HG03342 (cell line): ENCODE measurements at regions not wholly inside any gene's neighbourhood (a gene's known extent, or its start where the extent isn't known, plus 50 kb on each side); places are given as distances from the start of the nearest gene placed in this dataset.
"Not testable (repeated sequence)": the region's sequence is repeated elsewhere in the genome, so short reads cannot be mapped to it uniquely, and the experiment has no call there.

Experiments used
- ATAC-seq: cut with Tn5 transposase; IDR thresholded peaks from one replicate; pipeline ENCODE4 v1.9.1; 2021; ENCODE audit warnings: mild to moderate bottlenecking, moderate library complexity; ENCODE audit not compliant: unreplicated experiment

DNA sequence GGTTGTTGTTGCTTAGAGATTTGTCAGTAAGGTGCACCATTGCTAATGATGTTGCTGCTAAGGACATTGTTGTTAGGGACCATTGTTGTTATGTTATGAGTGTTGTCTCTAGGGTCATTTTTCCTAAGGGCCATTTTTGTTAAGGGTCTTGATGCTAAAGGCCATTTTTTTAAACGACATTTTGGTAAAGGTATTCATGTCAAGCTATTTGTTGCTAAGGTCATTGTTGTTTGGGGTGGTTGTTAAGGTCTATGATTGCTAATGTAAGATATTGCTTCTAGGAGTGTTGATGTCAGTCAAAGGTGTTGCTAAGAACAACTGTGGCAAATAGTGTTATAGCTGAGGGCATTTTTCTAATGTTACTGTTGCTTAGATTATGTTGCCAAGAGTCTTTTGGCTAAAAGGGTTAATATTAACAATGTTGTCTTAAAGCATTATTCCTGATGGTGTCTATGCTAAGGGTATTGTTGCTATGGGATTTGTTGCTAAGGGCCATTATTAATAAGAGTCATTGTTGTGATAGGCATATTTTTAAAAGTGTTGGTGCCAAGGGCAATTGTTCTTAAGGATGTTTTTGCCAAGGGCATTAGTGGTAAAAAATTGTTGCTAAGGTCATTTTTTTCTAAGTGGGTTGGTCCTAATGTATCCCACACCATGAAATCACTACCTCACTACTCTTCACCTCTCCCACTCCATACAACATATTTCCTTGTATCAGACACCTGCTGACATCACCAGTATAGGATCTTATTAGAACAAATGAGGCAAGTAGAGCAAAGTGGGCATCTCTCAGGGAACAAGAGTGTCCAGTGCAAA is 56.2 kb downstream of the SPATA31A6 start:
- ATAC-seq, result not testable (repeated sequence)

DNA sequence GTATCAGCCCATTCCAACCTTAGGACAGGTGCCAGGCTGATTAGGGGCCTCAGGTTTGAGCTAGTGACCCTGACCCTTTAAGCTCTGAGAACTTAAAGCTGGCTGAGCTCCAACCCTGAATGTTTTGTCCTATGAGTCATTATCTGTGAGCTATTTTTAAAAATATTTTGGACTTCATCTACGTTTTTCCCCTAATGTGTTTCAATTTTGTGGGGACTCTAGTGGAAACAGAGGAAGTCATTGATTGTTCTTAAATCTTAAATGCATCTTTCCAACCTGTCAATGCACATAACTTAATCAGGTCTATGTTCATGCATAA is 56.8 kb downstream of the SPATA31A6 start:
- not testable (repeated sequence) for ATAC-seq

DNA sequence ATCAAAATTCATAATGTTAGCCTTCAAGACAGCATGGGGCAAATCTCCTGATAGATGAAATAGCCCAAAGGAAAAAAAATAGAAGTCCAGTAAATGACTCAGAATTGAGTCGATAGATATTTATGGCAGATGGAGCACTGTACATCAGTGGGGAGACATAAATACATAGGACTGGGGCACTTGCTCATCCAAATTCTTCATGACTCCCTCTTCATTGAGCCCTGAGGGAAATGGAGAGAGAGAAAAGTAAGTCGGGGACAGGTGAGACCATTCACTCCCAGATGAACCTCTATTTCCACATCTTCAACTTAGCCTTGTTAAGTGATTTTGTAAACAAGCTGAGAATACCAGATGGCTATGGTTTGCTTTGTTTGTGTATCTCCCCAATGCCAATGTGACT is 59.8 kb downstream of the SPATA31A6 start:
- not testable (repeated sequence) for ATAC-seq

DNA sequence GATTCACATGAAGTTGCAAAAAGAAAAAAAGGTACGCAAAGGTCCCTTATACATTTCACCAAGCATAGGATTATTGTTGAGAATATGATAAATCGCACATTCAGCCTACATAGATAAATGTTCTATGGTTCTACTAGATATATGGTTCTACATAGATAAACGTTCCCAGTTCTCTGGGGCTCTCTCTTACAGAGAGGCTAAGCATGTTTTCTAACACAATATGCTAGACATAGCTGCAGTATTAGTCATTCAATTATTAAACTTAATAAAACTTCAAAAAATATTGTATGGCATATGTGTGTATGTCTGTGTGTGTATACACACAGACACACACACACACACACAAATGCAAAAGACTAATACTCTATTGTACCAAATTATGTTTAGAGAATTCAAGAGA is 60.4 kb downstream of the SPATA31A6 start:
- not testable (repeated sequence) for ATAC-seq

DNA sequence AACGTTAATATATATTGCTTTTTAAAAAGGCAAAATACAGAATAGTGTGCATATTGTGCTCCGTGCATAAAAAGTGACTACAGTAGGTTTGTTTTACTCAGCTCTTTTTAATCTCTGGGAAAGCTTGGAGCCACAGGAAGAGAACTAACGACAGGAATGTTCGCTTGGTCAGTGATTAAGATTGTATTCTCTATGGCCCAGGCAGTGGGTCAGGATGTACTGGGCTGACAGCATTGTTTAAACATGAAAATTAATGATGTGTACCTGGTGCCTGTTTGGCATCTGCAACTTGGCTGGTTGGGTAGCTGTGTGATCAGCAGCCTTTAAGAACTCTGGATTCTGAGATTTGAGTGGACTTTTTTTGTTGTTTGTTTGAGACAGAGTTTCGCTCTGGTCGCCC is 85.3 kb downstream of the SPATA31A6 start:
- ATAC-seq, result not testable (repeated sequence)

DNA sequence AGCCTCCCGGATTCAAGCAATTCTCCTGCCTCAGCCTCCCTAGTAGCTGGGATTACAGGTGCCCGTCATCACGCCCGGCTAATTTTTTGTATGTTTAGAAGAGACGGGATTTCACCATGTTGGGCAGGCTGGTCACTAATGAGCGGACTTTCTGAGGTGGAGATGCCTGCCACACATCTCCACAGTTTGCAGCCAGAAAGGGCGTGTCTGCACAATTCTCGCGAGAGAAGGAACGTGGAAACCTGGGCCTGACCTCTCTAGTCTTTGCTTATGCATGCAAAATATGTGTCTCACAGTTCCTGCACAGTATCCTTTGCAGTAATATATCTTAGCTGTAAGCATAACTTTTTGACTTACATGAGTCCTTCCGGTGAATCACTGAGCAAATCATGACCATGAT is 85.7 kb downstream of the SPATA31A6 start:
- not testable (repeated sequence) for ATAC-seq

DNA sequence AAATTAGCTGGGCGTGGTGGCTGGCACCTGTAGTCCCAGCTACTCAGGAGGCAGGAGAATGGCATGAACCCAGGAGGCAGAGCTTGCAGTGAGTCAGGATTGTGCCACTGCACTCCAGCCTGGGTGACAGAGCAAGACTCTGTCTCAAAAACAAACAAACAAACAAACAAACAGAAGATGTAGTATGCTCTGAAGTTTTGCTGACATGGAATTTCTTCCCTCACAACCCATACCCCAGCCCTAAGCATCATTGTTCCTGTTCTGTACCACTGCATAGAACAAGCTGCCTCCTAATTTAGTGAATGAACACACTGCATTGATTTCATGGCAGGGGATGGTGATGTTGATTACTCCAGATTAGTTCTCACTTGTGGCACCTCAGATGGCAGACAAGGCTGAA is 89.7 kb downstream of the SPATA31A6 start:
- ATAC-seq, result not testable (repeated sequence)

DNA sequence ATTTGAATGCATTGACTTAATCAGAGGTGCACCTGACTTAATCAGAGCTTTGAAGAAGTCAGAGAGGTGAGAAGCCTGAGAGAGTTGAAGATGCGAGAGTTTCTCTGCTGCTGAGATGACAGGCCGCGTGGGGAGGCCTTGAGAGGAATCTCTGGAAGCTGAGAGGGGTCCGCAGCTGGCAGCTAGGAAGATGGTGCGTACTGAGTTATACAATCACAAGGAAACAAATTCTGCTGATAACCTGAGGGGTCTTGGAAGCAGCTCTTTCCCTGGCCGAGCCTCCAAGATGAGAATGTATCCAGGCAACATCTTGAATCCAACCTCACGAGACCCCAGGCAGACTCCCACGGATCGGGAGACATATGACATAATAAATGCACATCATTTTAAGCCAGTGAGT is 91.7 kb downstream of the SPATA31A6 start:
- no peak for ATAC-seq

DNA sequence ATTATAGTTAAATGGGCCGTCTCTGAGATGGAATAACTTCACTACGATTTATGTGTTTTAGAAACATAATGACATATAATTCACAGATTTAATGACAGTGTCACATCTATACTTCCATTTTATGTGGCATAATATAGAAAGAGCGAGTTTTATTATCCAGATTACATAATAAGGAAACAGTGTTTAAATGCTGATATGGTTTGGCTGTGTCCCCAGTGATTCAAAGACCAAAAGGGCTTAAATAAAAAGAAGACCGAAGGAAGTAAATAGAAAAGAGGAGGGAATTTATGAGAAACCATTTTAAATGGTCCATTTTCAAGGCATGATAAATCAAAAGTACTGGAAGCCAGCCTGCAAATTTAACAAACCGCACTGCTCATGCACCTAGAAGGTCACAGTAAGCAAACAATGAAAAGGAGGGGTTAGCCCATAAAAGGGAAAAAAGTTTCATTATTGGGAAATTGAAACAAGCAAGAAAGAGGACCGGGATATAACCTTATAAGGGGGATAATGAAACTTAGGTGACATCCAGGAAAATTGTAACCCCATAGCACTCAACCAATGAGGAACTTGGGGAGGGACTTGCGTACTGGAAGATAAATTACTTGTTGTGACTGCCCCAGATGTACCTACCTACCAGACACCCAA is 99.2 kb downstream of the SPATA31A6 start:
- not testable (repeated sequence) for ATAC-seq

DNA sequence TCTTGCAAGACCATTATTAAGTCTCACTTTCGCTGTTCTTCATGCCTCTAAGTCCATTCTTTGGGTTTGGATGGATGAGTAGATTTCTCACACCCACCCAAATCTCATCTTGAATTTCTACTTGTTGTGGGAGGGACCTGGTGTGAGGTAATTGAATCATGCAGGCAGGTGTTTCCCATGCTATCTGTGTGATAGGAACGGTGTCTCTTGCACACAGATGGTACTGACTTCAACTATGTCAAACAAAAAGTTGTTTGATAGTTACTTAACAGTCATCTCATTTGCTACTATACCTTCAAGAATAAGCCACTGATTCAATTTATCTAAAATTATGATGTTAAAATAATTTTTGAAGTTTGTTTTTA is 99.7 kb downstream of the SPATA31A6 start:
- ATAC-seq, result not testable (repeated sequence)

DNA sequence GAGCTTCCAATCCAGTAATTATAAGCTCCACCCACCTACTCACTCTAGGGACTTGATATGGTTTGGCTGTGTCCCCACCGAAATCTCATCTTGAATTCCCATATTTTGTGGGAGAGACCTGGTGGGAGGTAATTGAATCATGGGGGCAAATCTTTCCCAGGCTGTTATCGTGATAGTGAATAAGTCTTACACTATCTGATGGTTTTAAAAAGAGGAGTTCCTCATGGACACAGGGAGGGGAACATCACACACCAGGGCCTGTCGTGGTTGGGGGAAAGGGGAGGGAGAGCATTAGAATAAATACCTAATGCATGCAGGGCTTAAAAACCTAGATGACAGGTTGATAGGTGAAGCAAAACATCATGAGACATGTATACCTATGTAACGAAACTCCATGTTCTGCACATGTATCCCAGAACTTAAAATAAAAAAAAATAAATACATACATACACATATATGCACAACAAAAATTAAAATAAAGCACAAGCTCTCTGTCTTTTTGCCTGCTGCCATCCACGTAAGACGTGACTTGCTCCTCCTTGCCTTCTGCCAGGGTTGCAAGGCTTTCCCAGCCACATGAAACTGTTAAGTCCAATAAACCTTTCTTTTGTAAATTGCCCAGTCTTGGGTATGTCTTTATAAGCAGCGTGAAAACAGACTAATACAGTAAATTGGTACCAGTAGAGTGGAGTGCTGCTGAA is 102.8 kb downstream of the SPATA31A6 start:
- not testable (repeated sequence) for ATAC-seq

DNA sequence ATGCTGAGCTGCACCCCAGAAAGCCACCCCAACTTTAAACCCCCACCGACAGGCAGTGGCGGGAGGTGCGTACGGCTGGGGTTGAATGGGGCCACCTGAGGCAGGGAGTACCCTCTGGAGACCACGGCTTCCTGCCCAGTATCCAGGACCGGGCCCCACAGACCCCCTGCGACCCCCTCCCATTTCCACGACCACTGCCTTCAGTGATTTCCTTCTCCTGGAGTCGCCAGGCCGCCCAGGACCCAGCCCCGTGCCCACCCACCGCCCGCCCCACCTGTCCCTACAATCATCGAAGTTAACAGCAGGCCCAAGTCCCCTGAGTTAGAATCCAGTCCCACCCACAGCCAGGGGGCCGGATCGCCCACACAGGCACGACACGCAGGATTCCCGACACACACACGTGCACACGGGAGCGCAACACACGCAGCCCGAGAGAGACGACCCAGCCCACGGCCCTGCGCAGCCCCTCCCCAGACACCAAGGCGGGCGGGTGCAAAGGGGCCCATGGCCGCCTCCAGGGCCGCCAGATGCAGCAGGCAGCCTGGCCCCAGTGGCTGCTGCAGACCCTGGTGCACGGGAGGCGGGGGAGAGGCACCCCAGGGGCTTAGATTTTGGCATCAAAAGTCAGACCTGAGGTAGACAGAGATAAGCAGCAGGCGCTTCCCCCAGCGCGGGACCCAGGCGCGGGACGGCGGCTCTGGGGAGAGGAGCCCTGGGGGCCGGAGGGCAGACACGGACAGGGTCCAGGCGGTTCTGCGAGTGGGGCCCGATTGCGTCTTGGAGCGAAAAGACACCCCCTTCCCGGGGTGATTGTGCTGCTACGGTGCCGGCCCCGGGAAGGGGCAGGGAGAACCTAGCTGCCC is 104.8 kb downstream of the SPATA31A6 start:
- not testable (repeated sequence) for ATAC-seq

DNA sequence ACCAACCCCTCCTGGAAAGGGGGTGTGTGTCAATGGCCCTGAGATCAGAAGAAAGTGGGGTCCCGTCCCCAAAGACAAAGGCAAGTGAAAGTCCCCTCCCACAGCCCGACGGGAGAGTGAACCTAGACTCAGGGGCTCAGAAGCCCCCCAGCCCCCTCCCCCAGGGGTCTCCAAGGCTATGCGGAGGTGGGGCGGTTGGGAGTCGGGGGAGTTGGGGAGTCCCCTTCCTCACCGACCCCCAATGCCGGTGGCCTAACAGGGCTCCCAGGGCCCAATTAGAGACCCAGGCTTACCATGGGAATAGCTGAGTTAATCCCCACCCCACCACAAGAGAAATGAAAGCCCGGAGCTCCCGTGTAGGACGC is 105.4 kb downstream of the SPATA31A6 start:
- not testable (repeated sequence) for ATAC-seq

DNA sequence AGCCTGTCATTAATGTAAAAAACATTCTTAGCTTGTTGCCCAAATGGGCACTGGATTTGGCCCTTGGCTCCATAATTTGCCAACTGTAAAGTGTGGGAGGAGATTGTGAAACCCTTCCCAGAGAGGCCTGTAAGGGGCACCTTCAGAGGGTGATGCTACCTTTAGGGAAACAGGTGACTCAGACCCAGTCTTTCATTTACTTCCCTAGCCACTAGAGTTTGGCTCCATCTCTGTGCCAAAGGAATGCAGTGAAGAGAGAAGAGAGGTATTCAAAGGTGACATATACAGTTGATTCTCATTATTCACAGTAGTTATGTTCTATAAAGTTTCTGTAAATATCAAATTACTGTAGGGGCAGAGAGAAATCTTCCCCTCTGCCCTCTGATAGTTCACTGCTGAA is 116.7 kb downstream of the SPATA31A6 start:
- ATAC-seq, result not testable (repeated sequence)

DNA sequence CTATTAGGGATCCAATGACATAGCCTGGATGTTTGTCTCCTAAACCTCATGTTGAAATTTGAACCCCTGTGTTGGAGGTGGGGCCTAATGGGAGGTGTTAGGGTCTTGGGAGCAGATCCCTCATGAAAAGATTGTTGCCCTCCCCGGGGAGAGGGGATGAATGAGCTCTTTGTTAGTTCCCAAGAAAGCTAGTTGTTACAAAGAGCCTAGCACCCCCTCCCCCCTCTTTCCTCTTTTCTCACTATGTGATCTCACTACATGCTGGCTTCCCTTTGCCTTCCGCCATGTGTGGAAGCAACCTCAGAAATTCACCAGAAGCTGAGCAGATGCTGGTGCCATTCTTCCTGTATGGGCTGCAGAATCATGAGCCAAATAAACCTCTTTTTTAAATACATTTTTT is 123.2 kb downstream of the SPATA31A6 start:
- ATAC-seq, result not testable (repeated sequence)

DNA sequence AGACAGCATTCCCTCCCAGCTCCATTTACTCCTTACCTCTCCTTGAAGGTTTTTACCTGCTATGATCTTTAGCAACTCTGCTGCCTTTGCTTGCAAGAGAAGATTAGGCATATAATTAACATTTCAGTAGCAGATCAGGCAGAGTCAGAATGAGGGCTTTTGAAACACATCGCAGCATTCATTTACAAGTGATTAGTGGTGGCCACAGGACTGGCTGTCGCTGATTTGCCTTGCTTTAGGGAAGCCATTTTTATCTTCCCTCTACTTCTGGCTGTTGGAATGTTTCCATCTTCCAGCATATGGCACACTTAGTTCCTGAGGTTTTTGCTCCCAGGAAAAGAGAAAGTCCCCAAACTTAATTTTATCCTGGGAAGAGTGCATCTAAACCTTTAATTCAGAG is 124.0 kb downstream of the SPATA31A6 start:
- not testable (repeated sequence) for ATAC-seq

DNA sequence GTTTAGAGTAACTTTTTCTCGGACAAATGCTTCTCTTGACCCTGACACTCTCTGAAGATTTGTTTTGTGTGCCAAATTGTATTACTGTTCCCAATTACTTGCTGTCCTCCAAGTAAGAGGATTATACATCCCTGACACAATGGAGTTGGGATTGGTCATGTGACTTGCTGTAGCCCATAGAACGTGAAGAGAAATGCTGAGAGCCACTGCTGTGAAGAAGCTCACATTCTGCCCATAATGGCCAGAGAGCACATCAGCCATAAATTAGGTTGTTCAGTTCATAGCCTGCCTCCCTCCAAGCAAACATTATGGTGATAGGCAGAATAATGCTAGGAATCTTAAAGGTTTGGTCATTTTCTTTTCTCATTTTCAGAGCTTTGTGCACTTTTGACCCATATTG is 127.5 kb downstream of the SPATA31A6 start:
- not testable (repeated sequence) for ATAC-seq

DNA sequence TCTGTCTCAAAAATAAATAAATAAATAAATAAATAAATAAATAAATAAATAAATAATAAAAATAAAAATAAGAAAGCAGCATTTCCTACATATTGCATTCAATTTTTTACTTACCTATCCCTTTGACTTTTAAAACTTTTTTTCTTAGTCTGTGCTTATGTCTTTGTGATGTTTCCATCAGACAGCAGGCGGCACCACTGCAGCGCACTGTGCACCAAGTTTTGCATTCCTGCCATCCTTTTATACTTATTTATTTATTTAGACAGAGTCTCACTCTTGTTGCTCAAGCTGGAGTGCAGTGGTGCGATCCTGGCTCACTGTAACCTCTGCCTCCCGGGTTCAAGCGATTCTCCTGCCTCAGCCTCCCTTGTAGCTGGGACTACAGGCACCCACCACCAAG is 132.6 kb downstream of the SPATA31A6 start:
- ATAC-seq, result not testable (repeated sequence)

DNA sequence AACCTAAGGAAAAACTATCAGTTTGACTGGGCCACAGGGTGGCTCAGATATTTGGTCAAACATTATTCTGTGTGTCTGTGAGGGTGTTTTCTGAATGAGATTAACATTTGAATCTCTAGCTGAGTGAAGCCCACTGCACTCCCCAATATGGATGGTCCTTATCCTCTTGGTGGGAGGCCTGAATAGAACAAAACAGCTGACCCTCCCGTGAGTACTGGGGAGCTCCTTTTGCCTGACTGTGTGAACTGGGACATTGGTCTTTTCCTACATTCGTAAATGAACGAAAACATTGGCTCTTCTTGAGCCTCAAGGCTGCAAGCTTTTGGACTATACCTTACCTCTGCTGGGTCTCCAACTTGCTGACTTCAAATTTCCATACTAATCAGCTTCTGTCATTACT is 134.2 kb downstream of the SPATA31A6 start:
- ATAC-seq, result not testable (repeated sequence)

DNA sequence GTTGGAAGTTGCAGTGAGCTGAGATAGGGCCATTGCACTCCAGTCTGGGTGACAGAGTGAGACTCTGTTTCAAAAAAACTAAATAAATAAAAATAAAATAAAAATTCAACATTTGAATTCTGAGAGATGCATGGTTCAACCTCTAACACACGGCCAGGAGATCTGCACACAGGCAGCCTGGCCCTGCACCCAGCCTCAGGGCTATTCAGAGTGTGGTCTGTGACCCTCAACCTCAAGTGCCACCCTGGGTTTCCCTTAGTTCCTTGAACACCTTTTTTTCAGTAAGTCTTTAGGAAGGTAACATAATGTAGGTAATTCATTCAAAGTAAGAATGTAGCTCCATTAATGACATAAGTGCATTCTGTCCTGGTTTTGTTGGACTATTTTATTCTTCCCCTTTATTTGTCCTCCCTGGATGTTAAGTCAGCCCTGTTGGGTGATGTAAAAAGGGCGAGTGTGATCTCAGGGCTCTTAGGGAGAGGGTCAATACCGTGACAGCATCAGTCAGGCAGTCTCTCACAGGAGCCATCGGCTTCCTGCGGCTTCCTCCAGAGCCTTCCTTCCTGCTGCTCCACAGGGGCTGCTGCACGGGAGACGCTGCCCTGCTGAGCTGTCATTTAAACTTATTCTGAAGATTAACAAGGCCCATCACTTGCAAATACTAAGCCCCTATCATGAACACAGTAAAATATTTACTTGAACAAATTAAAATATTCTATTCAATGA is 139.8 kb downstream of the SPATA31A6 start:
- not testable (repeated sequence) for ATAC-seq
